CD14-positive monocyte (primary cell): ENCODE measurements at regions not wholly inside any gene's neighbourhood (a gene's known extent, or its start where the extent isn't known, plus 50 kb on each side); places are given as distances from the start of the nearest gene placed in this dataset.

ENCODE experiments used
- DNase-seq, 3 donors: peaks; one replicate each; pipeline ENCODE4 v3.0.0-alpha.2; 2011 to 2022
- H2AFZ ChIP-seq: 2 replicates; pipeline ENCODE4 v1.6.0; 2012; ENCODE audit warnings: mild to moderate bottlenecking, low read depth, low read length, inconsistent platforms; ENCODE audit not compliant: insufficient read depth, poor library complexity, severe bottlenecking
- H3K27ac ChIP-seq, 2 donors: 1 replicate in 1 of 2; 2 replicates in 1 of 2; pipeline ENCODE4 v1.5.1; 2012 to 2013; ENCODE audit warnings: low read length in 2 of 2, control low read depth in 1 of 2, inconsistent platforms in 1 of 2, low read depth in 1 of 2, mild to moderate bottlenecking in 1 of 2
- H3K27me3 ChIP-seq, 2 donors: one replicate each; pipeline versions ENCODE4 v1.6.0 to v1.6.1; 2011 to 2013; ENCODE audit warnings: low read length in 2 of 2; ENCODE audit not compliant: control insufficient read depth in 2 of 2, insufficient read depth in 2 of 2
- H3K36me3 ChIP-seq, 2 donors: replicated peaks in 1 of 2; 1 replicate in 1 of 2; 2 replicates in 1 of 2; pipeline versions ENCODE4 v1.5.1 to v1.6.1; 2012 to 2013; ENCODE audit warnings: low read length in 2 of 2, control low read depth in 1 of 2, inconsistent platforms in 1 of 2, mild to moderate bottlenecking in 1 of 2; ENCODE audit not compliant: insufficient read depth in 2 of 2, control insufficient read depth in 1 of 2
- H3K4me1 ChIP-seq, 2 donors: 1 replicate in 1 of 2; 2 replicates in 1 of 2; pipeline versions ENCODE4 v1.5.1 to v1.6.1; 2012 to 2013; ENCODE audit warnings: low read length in 2 of 2, control low read depth in 1 of 2, inconsistent platforms in 1 of 2, mild to moderate bottlenecking in 1 of 2, moderate library complexity in 1 of 2; ENCODE audit not compliant: insufficient read depth in 2 of 2, control insufficient read depth in 1 of 2
- H3K4me2 ChIP-seq: replicated peaks from 2 replicates; pipeline ENCODE3; 2012; ENCODE audit warnings: low read length, moderate library complexity, mild to moderate bottlenecking; ENCODE audit not compliant: poor library complexity, severe bottlenecking; ENCODE audit errors: extremely low read depth
- H3K4me3 ChIP-seq, 3 experiments: fragments of 200-600 bp in 1 of 3; sonication (generic) in 1 of 3; replicated peaks in 1 of 3; 1 replicate in 2 of 3; 2 replicates in 1 of 3; pipeline ENCODE4 v1.5.1; 2011 to 2013; ENCODE audit warnings: low read length in 3 of 3, mild to moderate bottlenecking in 3 of 3, control low read depth in 2 of 3, low read depth in 2 of 3, inconsistent platforms in 1 of 3, moderate library complexity in 1 of 3
- H3K79me2 ChIP-seq: 2 replicates; pipeline ENCODE4 v1.6.0; 2012; ENCODE audit warnings: mild to moderate bottlenecking, control low read depth, inconsistent platforms, low read length, moderate library complexity; ENCODE audit not compliant: insufficient read depth
- H3K9ac ChIP-seq: 2 replicates; pipeline ENCODE4 v1.6.0; 2017; ENCODE audit warnings: low read length, mild to moderate bottlenecking; ENCODE audit not compliant: insufficient read depth, poor library complexity, severe bottlenecking
- H3K9me3 ChIP-seq, 2 donors: replicated peaks in 1 of 2; 1 replicate in 1 of 2; 2 replicates in 1 of 2; pipeline versions ENCODE4 v1.5.1 to v1.6.1; 2012 to 2013; ENCODE audit warnings: low read length in 2 of 2, control low read depth in 1 of 2; ENCODE audit not compliant: control insufficient read depth in 1 of 2, insufficient read depth in 1 of 2
- H4K20me1 ChIP-seq: 2 replicates; pipeline ENCODE4 v1.6.0; 2012; ENCODE audit warnings: mild to moderate bottlenecking, low read length, control low read depth, moderate library complexity; ENCODE audit not compliant: insufficient read depth
- H3K27ac Mint-ChIP-seq, 7 donors: one replicate each; pipeline ENCODE4 v1.8.0; 2020; ENCODE audit warnings: mild to moderate bottlenecking in 7 of 7, mixed read lengths in 7 of 7, moderate library complexity in 6 of 7, inconsistent platforms in 2 of 7
- H3K27me3 Mint-ChIP-seq, 3 donors: one replicate each; pipeline ENCODE4 v1.8.0; 2021 to 2022; ENCODE audit warnings: low read depth in 3 of 3, mild to moderate bottlenecking in 3 of 3, mixed read lengths in 3 of 3, moderate library complexity in 3 of 3, inconsistent platforms in 1 of 3
- H3K36me3 Mint-ChIP-seq, 2 donors: one replicate each; pipeline ENCODE4 v1.8.0; 2020; ENCODE audit warnings: mixed read lengths in 2 of 2, inconsistent platforms in 1 of 2, mild to moderate bottlenecking in 1 of 2
- H3K4me1 Mint-ChIP-seq: one replicate; pipeline ENCODE4 v1.8.0; 2020; ENCODE audit warnings: mild to moderate bottlenecking, mixed read lengths
- H3K4me3 Mint-ChIP-seq, 2 donors: one replicate each; pipeline ENCODE4 v1.8.0; 2020; ENCODE audit warnings: mild to moderate bottlenecking in 2 of 2, mixed read lengths in 2 of 2, moderate library complexity in 1 of 2
- H3K9me3 Mint-ChIP-seq, 7 donors: one replicate each; pipeline ENCODE4 v1.8.0; 2020 to 2022; ENCODE audit warnings: mixed read lengths in 7 of 7, mild to moderate bottlenecking in 6 of 7, moderate library complexity in 6 of 7, inconsistent platforms in 2 of 7
- WGBS: methylation state at CpG from one replicate; pipeline ENCODE4 v1.1.5; 2013; ENCODE audit warnings: missing lambda C conversion rate; ENCODE audit not compliant: insufficient coverage; 5-methylcytosine and 5-hydroxymethylcytosine counted together
- intact Hi-C, 2 donors: fragments of 100-400 bp; cut with micrococcal nuclease; formaldehyde crosslinking; loops; one replicate each; pipeline versions ENCODE4 v1.15.0 to v1.15.1; 2023
- TF ChIP-seq, protein P1 (sequence below): fragments of 200-600 bp; IDR thresholded peaks from one replicate; pipeline ENCODE4 v1.8.0; 2022; ENCODE audit warnings: antibody characterized with exemption, mild to moderate bottlenecking

DNA sequence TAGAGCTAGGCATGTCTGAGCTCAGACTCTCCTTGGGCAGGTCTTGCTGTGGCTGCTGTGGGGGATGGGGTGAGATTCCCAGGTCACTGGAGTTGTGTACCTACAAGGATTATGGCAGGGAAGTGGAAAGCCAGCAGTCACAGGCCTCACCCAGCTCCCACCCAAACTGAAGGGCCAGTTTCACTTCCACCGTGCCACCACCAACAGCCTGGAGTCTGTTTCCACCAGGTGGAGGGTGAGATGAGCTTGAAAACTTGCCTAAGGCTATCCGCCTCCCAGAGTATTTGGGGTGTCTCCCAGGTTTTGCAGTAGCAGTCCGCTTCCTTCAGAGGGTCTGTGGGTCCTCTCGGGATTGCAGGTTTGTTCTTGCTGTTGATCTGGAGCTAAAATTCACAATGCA is 327.7 kb downstream of the PTPRC start:
- Histone ChIP-seq H3K4me3 (no peak overlapping the region), H2AFZ (peak overlapping the region; percentile 44), H3K4me1 (peaks cover 15 to 30% of the 10 kb centered on the region in 2 donors), H3K36me3 (no peaks in the 10 kb centered on the region), H4K20me1 (no peaks in the 10 kb centered on the region), H3K27ac (peak overlapping the region; percentile 11 to 13), H3K79me2 (no peaks in the 10 kb centered on the region), H3K4me2 (no peak overlapping the region), H3K9ac (no peak overlapping the region), H3K9me3 (no peaks in the 10 kb centered on the region), H3K27me3 (no peaks in the 10 kb centered on the region)
- 78% methylated on average over 3 of the region's 4 CpGs for WGBS
- Mint-ChIP-seq H3K4me3 (peak overlapping the region; percentile 42 to 75), H3K36me3 (no peaks in the 10 kb centered on the region), H3K27me3 (no peaks in the 10 kb centered on the region), H3K4me1 (peaks cover 24% of the 10 kb centered on the region), H3K9me3 (peaks cover 0 to 22% (median 21%) of the 10 kb centered on the region in 7 donors), H3K27ac (peak overlapping the region in 2 of 7 donors; percentile 20 to 58)
- peak in 1 of 3 donors; percentile 12 for DNase-seq
- intact Hi-C loops, result no loop called here
- TF ChIP-seq, protein P1, sequence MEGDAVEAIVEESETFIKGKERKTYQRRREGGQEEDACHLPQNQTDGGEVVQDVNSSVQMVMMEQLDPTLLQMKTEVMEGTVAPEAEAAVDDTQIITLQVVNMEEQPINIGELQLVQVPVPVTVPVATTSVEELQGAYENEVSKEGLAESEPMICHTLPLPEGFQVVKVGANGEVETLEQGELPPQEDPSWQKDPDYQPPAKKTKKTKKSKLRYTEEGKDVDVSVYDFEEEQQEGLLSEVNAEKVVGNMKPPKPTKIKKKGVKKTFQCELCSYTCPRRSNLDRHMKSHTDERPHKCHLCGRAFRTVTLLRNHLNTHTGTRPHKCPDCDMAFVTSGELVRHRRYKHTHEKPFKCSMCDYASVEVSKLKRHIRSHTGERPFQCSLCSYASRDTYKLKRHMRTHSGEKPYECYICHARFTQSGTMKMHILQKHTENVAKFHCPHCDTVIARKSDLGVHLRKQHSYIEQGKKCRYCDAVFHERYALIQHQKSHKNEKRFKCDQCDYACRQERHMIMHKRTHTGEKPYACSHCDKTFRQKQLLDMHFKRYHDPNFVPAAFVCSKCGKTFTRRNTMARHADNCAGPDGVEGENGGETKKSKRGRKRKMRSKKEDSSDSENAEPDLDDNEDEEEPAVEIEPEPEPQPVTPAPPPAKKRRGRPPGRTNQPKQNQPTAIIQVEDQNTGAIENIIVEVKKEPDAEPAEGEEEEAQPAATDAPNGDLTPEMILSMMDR, result no peak

DNA sequence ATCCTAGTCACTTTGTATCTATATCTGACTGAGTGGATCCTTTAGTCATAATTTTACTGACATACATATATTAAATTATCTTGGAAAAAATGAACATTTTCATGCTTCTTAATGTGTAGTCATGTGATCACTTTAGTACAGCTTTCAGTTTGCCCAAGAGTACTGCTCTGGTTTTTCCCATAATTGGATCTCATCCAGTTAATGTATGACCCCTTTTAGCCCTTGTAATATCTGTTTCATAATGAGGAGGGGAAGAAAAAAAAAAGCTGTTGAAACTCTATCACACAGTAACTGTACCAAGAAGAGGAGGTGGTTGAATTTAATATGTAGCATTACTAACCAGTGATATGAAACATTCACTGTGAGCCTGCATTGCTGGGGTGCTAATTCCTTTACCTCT is 328.7 kb downstream of the PTPRC start:
- Histone ChIP-seq H3K27ac (no peak overlapping the region), H3K4me2 (no peak overlapping the region), H2AFZ (no peak overlapping the region), H3K27me3 (no peaks in the 10 kb centered on the region), H3K36me3 (no peaks in the 10 kb centered on the region), H3K9ac (no peak overlapping the region), H3K4me1 (peaks cover 15 to 30% of the 10 kb centered on the region in 2 donors), H3K79me2 (no peaks in the 10 kb centered on the region), H4K20me1 (no peaks in the 10 kb centered on the region), H3K9me3 (no peaks in the 10 kb centered on the region), H3K4me3 (no peak overlapping the region)
- peak overlapping the region in 1 of 7 donors; percentile 23 for H3K27ac Mint-ChIP-seq
- TF ChIP-seq, protein P1, result no peak
- intact Hi-C loops, result no loop called here
- H3K27me3 Mint-ChIP-seq, result no peaks in the 10 kb centered on the region
- peaks cover 24% of the 10 kb centered on the region for H3K4me1 Mint-ChIP-seq
- peak in 2 of 3 donors; percentile 4 to 40 for DNase-seq
- H3K4me3 Mint-ChIP-seq, result no peak overlapping the region
- H3K9me3 Mint-ChIP-seq, result peaks cover 0 to 22% (median 16%) of the 10 kb centered on the region in 7 donors
- H3K36me3 Mint-ChIP-seq, result no peaks in the 10 kb centered on the region
